ENCODE measurements at regions not wholly inside any gene's neighbourhood (a gene's known extent, or its start where the extent isn't known, plus 50 kb on each side); places are given as distances from the start of the nearest gene placed in this dataset.
"Not testable (repeated sequence)": the region's sequence is repeated elsewhere in the genome, so short reads cannot be mapped to it uniquely, and the experiment has no call there.

DNA sequence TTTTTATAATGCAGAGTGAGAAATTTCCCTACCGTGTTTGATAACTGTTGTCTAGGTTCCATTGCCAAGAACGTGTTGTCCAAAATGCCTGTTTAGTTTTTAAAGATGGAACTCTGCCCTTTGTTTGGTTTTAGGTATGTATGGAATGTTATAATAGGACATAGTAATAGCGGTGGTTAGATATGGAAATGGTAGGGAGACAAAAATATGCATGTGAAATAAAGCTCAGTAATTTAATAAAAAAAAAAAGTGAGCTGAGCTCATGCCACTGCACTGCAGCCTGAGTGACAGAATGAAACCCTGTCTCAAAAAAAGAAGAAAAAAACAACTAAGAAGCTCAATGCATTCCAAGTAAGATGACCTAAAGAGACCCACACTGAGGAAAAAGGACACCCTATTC, 72.9 kb downstream of the ZNF783 start:
- no peak for DNase-seq (ENCODE audit: low spot score)

DNA sequence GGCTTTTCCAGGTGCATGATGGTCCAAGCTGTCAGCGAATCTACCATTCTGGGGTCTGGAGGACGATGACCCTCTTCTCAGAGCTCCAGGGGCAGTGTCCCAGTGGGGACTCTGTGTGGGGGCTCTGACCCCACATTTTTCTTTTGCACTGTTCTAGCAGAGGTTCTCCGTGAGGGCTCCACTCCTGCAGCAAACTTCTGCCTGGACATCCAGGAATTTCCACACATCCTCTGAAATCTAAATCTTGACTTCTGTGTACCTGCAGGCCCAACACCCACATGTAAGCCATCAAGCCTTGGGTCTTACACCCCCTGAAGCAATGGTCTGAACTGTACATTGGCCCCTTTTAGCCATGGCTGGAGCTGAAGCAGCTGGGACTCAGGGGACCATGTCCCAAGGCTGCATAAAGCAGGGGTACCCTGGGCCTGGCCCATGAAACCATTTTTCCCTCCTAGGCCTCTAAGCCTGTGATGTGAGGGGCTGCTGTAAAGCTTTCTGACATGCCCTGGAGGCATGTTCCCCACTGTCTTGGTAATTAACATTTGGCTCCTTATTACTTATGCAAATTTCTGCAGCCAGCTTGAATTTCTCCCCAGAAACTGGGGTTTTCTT, 86.9 kb downstream of the ZNF783 start:
- DNase-seq (ENCODE audit: low spot score), result no peak

DNA sequence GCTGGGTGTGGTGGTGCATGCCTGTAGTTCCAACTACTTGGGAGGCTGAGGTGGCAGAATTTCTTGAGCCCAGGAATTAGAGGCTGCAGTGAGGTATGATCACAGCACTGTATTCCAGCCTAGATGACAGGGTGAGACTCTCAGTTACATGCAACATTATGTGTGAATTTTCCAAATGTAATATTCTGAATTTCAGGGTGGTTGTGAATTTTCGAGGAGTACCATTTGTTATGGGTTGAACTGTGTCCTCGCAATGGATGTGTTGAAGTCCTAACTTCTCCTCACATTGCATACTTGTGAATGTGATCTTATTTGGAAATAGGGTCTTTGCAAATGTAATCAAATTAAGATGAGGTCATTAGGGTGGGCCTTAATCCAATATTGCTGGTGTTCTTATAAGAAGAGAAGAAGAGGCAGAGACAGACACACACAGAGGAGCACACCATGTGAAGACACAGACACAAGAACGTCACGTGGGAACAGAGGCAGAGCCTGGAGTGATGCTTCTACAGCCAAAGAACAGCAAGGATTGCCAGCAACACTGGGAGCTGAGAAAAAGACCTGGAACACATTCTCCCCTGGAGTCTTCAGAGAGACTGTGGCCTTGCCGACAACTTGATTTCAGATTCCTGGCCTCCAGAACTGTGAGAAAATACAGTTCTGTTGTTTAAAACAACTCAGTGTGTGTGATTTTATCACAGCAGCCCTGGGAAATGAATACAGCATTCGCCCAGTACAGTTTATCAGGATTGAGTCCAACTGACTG, 91.9 kb downstream of the ZNF783 start:
- no peak for DNase-seq (ENCODE audit: low spot score)

DNA sequence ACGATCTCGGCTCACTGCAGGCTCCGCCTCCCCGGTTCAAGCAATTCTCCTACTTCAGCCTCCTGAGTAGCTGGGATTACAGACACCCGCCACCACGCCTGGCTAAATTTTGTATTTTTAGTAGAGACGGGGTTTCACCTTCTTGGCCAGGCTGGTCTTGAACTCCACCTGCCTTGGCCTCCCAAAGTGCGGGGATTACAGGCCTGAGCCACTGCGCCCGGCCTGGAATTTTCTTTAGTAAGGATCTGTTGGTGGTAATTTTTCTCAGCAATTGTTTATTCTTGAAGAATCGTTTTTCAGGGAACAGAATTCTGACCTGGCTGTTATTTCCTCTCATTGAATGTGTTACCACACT, 93.0 kb downstream of the ZNF783 start:
- not testable (repeated sequence) for DNase-seq (ENCODE audit: low spot score)

DNA sequence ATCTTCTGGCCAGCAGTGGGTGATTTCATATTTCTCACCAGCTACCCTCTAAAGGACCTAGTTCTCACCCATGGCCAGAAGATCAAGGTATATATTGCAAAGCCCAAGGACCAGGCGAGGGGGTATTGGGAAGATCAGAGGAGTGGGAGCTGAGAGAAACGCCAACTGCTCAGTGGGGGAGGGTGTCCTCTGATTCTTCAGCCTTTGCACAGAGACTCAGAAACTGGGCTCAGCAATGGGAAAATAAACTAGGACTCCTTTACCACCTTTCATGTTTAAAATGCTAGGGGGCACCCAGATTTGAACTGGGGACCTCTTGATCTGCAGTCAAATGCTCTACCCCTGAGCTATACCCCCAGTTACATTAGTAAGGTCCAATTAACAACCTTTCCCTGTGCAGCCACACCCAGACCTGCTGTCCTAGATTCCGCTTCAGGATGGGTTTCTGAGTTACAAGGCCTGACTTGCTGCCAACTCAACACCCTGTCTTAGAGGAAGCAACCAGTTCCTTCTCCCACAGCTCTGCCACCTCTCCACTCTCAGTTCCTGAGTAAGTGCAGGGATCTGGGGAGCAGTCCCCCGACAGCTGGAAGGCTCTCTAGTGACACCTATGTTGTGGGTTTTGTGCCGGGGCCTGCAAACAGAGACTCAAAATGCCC, 93.5 kb downstream of the ZNF783 start:
- DNase-seq (ENCODE audit: low spot score), result no peak

DNA sequence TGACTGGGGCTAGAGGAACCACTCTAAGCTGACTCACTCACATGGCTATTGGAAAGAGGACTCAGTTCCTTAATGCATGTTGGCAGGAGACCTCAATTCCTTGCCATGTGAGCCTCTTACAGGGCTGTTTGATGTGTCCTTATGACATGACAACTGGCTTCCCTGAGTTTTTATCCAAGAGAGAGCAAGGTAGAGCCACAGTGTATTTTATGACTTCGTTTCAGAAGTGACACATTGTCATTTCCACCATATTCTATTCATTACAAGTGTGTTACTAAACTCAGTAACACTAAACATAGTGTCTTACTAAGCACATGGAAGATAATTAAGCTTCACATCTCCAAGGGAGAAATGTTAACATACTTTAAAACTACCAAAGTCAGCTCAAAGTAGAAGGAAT, 98.2 kb downstream of the ZNF777 start:
- DNase-seq (ENCODE audit: low spot score), result no peak

DNA sequence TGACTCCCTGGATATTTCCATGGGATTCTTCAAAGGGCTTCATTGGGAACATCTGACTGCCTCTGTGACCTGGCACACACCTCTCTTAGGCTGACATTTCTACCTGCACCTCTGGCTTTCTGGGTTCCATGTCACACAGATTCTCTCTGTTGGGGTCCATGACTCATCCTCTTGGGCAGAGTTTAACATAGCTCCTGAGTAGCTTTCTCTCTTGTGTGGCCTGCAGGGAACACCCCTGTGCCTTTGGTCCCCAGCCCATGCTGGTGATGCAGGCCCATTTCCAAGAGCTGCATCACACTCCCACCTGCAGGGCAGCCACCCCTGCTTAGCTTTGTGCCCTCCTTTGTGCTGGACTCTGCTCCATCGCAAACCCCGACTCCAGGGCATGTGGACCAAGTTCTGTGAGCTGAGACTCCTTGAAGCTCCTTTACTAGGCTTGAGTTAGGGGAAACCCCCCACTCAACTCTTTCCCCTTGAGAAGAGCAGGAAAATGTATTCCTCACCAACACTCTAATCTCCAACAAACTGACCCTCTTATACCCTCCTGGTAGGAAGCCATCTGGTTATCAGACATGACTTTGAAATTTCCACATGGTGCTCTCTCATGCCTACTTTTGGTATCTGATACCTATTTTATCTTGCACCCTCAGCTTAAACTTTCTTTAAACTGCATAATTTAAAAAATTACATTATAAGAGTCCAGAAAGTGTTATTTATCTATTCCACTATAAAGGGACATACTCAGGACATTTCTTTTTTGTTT, 93.3 kb downstream of the ZNF777 start:
- no peak for DNase-seq (ENCODE audit: low spot score)

DNA sequence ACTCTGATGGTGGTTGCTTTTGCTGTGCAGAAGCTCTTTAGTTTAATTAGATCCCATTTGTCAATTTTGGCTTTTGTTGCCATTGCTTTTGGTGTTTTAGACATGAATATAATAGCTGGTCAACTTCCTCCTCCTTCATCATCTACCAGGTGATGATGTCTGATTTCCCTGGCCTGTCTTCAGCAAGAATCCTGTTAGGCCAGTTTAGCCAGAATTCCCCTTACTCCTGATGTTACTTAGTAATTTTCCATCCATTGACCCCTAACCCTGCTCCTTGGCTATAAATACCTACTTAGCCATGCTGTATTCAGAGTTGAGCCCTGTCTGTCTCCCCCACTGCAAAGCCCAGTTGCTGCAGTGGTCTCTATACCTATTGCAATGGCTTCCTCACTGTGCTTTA, 91.4 kb downstream of the ZNF777 start:
- no peak for DNase-seq (ENCODE audit: low spot score)

DNA sequence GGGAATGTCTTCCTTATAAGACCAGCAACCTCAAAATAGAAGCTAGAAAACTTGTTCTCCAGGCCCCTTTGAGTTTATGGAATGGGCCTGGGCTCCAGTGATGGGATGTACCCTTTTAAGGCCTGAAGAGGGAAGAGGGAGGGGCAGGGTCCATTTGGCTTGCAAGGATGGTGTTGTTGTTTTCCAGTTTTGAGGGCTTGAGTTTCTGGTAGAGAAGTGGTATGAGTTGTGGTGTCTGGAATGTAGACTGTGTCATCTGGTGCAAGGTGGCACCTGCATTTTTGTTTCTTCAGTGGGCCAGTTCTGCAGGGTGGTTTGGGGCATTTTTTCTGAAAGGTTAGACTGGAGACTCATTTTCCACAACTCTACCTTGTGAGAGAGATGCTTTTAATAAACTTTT, 90.1 kb downstream of the ZNF777 start:
- no peak for DNase-seq (ENCODE audit: low spot score)

DNA sequence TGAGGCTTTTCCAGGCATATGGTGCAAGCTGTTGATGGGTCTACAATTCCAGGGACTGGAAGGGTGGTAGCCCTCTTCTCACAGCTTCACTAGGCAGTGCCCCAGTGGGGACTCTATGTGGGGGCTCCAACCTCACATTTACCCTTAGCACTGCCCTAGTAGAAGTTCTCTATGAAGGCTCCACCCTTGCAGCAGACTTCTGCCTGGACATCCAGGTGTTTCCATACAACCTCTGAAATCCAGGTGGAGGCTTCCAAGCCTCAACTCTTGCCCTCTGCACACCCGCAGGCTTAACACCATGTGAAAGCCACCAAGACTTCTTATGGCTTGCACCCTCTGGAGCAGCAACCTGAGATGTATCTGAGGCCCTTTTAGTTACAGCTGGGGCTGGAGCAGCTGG, 87.8 kb downstream of the ZNF777 start:
- DNase-seq (ENCODE audit: low spot score), result no peak

DNA sequence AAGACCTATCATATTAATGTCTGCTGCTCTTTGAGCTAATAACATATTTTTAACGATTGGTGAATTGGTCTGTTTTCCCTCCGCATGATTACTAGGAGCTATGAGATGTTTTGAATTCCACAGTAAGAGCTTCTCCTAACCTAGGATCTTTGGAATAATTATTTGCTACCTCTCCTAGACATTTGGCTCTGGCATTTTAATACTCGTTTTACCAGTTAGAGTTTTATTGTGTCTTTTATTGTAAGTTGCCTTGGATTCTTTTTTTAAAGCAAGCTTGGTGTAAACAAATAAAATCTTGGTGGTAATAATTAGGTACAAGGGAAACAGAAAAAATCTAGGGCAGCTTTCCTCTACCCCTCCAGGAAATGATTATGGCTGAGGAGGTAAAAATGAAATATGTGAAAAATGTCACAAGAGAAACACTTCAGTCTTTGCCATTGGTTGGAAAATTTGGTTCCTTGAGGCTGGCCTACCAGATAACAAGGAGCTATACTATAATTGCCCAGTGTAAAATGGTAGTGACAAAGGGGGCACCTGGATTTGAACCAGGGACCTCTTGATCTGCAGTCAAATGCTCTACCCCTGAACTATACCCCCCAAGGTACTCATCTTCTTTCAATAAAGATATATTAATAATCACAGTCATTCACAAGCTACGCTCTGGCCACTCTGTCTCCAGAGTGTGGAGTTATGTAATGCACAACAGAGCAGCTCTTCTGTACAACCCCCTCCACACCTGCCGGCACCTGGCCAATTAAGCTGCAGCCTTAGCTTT, 85.4 kb downstream of the ZNF777 start:
- no peak for DNase-seq (ENCODE audit: low spot score)

DNA sequence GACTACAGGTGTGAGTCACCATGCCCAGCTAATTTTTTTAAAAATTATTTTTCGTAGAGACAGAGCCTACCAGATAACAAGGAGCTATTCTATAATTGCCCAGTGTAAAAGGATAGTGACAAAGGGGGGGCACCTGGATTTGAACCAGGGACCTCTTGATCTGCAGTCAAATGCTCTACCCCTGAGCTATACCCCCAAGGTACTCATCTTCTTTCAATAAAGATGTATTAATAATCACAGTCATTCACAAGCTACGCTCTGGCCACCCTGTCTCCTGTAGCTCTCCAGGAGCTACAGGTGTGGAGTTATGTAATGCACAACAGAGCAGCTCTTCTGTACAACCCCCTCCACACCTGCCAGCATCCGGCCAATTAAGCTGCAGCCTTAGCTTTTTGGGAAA, 83.5 kb downstream of the ZNF777 start:
- DNase-seq (ENCODE audit: low spot score), result no peak

DNA sequence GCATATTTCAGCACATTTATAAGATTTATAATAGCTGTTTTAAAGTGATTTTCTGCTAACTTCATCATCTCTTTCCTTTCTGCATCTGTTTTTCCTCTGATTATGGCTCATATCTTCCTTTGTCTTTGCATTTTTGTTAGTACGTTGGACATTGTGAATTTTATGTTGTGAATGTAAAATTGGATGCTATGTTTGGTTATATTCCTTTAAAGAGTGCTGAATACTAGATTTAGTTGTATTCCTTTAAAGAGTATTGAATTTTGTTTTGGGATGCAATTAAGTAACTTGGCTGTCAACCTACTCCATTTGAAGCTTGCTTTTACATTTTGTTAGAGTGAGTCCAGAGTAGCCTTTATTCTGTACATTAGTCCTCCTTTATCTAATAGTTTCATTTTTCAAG, 81.2 kb downstream of the ZNF777 start:
- DNase-seq (ENCODE audit: low spot score), result no peak

DNA sequence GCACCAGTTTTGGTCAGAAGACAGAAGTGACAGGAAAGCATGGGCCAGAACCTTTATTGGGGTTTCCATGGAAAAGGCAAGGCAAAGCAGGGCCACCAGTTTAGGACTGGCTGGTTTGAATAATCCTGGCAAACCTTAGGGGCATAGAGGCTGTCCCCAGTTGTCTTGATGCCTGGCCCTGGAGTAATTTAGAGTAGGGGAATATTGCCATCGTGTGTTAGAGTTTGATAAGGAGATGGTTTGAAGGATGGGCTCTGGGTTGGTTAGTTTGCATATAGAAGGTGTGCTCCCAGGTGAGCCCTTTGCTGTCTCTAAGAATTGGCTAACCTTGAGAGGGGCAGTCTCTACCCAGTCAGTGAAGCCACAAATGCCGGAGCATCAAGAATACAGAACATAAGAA, 79.6 kb downstream of the ZNF777 start:
- peak; percentile 16 for DNase-seq (ENCODE audit: low spot score)
